ENCODE measurements at regions not wholly inside any gene's neighbourhood (a gene's known extent, or its start where the extent isn't known, plus 50 kb on each side); places are given as distances from the start of the nearest gene placed in this dataset.

GRCh38 chr5:5711592-5711991 is 289.1 kb downstream of the ICE1 start:
- no peak for ATAC-seq

- ATAC-seq, result no peak
Measured at GRCh38 chr5:5711112-5711511, 288.6 kb downstream of the ICE1 start.

GRCh38 chr5:5710471-5710870 is 288.0 kb downstream of the ICE1 start:
- no peak for ATAC-seq

GRCh38 chr5:5708367-5708919 is 286.0 kb downstream of the ICE1 start:
- no peak for ATAC-seq

GRCh38 chr5:5705010-5705409 is 282.5 kb downstream of the ICE1 start:
- no peak for ATAC-seq

GRCh38 chr5:5704352-5704751 is 281.9 kb downstream of the ICE1 start:
- ATAC-seq, result no peak

- ATAC-seq, result no peak
Measured at GRCh38 chr5:5702934-5703333, 280.5 kb downstream of the ICE1 start.

- no peak for ATAC-seq
Measured at GRCh38 chr5:5700549-5700948, 278.1 kb downstream of the ICE1 start.

GRCh38 chr5:5699062-5699461 is 276.6 kb downstream of the ICE1 start:
- ATAC-seq, result no peak

GRCh38 chr5:5695266-5695665 is 272.8 kb downstream of the ICE1 start:
- ATAC-seq, result no peak

- ATAC-seq, result no peak
Measured at GRCh38 chr5:5688925-5689310, 266.4 kb downstream of the ICE1 start.

- no peak for ATAC-seq
Measured at GRCh38 chr5:5688194-5688924, 265.9 kb downstream of the ICE1 start.

GRCh38 chr5:5687113-5687512 is 264.6 kb downstream of the ICE1 start:
- ATAC-seq, result no peak

GRCh38 chr5:5686356-5686755 is 263.9 kb downstream of the ICE1 start:
- ATAC-seq, result no peak

GRCh38 chr5:5685737-5686136 is 263.3 kb downstream of the ICE1 start:
- ATAC-seq, result no peak

GRCh38 chr5:5683174-5683573 is 260.7 kb downstream of the ICE1 start:
- ATAC-seq, result no peak

GRCh38 chr5:5678909-5679308 is 256.4 kb downstream of the ICE1 start:
- no peak for ATAC-seq

GRCh38 chr5:5677738-5678137 is 255.3 kb downstream of the ICE1 start:
- no peak for ATAC-seq

GRCh38 chr5:5676218-5676617 is 253.7 kb downstream of the ICE1 start:
- ATAC-seq, result no peak

- no peak for ATAC-seq
Measured at GRCh38 chr5:5675511-5675910, 253.0 kb downstream of the ICE1 start.

GRCh38 chr5:5671823-5672222 is 249.3 kb downstream of the ICE1 start:
- no peak for ATAC-seq

GRCh38 chr5:5667136-5667554 is 244.7 kb downstream of the ICE1 start:
- ATAC-seq, result no peak

GRCh38 chr5:5666369-5666768 is 243.9 kb downstream of the ICE1 start:
- no peak for ATAC-seq

- no peak for ATAC-seq
Measured at GRCh38 chr5:5666076-5666365, 243.5 kb downstream of the ICE1 start.
